G401 (cell line): ENCODE measurements at regions not wholly inside any gene's neighbourhood (a gene's known extent, or its start where the extent isn't known, plus 50 kb on each side); places are given as distances from the start of the nearest gene placed in this dataset.

ENCODE experiments used
- DNase-seq: peaks from one replicate; pipeline ENCODE4 v3.0.0-alpha.2; 2015; ENCODE audit warnings: low spot score
- in situ Hi-C: cut with HindIII; loops from 2 replicates; pipeline ENCODE4 v1.10.0; 2016; ENCODE audit warnings: low sequenced_read_pairs, mixed read lengths

GRCh38 chr14:104248203-104249055, 110.0 kb downstream of the KIF26A start:
- no peak for DNase-seq

GRCh38 chr14:104249089-104249488, 110.7 kb downstream of the KIF26A start:
- in situ Hi-C loops: no loop called here
- DNase-seq: no peak

More at GRCh38 chr14:104248203-104249055, 110.0 kb downstream of the KIF26A start:
- in situ Hi-C loops: no loop called here

GRCh38 chr14:104249706-104250105, 111.3 kb downstream of the KIF26A start:
- no peak for DNase-seq
- in situ Hi-C loops: no loop called here

GRCh38 chr14:104250175-104250574, 111.8 kb downstream of the KIF26A start:
- in situ Hi-C loops: no loop called here
- DNase-seq: no peak

GRCh38 chr14:104252256-104253215, 114.1 kb downstream of the KIF26A start:
- no peak for DNase-seq

GRCh38 chr14:104253223-104253822, 114.9 kb downstream of the KIF26A start:
- DNase-seq: no peak

More at GRCh38 chr14:104252256-104253215, 114.1 kb downstream of the KIF26A start:
- in situ Hi-C loops: no loop called here

GRCh38 chr14:104253901-104254353, 115.5 kb downstream of the KIF26A start:
- DNase-seq: no peak
- in situ Hi-C loops: no loop called here

More at GRCh38 chr14:104253223-104253822, 114.9 kb downstream of the KIF26A start:
- in situ Hi-C loops: no loop called here

- in situ Hi-C loops: no loop called here
- no peak for DNase-seq
Observed at GRCh38 chr14:104254735-104255400, 116.5 kb downstream of the KIF26A start.

GRCh38 chr14:104256025-104256424, 117.6 kb downstream of the KIF26A start:
- no peak for DNase-seq
- in situ Hi-C loops: no loop called here

GRCh38 chr14:104262515-104263514, 124.4 kb downstream of the KIF26A start:
- DNase-seq: no peak
- in situ Hi-C loops: no loop called here

GRCh38 chr14:104263675-104264358, 125.4 kb downstream of the KIF26A start:
- in situ Hi-C loops: no loop called here

GRCh38 chr14:104264495-104265265, 126.3 kb downstream of the KIF26A start:
- no peak for DNase-seq
- in situ Hi-C loops: no loop called here

More at GRCh38 chr14:104263675-104264358, 125.4 kb downstream of the KIF26A start:
- no peak for DNase-seq

- no peak for DNase-seq
- in situ Hi-C loops: no loop called here
Observed at GRCh38 chr14:104265918-104266630, 127.7 kb downstream of the KIF26A start.

GRCh38 chr14:104266631-104267575, 128.5 kb downstream of the KIF26A start:
- no peak for DNase-seq
- in situ Hi-C loops: no loop called here

GRCh38 chr14:104267895-104268294, 129.5 kb downstream of the KIF26A start:
- no peak for DNase-seq
- in situ Hi-C loops: no loop called here
